HS-5 (cell line): ENCODE measurements at regions not wholly inside any gene's neighbourhood (a gene's known extent, or its start where the extent isn't known, plus 50 kb on each side); places are given as distances from the start of the nearest gene placed in this dataset.

Experiments used
- DNase-seq: peaks from one replicate; pipeline ENCODE4 v3.0.0-alpha.2; 2012; ENCODE audit warnings: low read depth

GRCh38 chr18:25962919-25963318 is 127.5 kb downstream of the SS18 start:
- no peak for DNase-seq

- no peak for DNase-seq
These were observed 128.2 kb downstream of the SS18 start for GRCh38 chr18:25962176-25962575.

- no peak for DNase-seq
These were observed 133.4 kb downstream of the SS18 start for GRCh38 chr18:25957017-25957416.

- no peak for DNase-seq
These were observed 137.3 kb downstream of the SS18 start for GRCh38 chr18:25953111-25953510.

GRCh38 chr18:25950321-25950720 is 140.1 kb downstream of the SS18 start:
- DNase-seq = no peak

- no peak for DNase-seq
These were observed 143.9 kb downstream of the SS18 start for GRCh38 chr18:25946540-25946939.

- DNase-seq = no peak
These were observed 155.1 kb downstream of the SS18 start for GRCh38 chr18:25935356-25935755.

GRCh38 chr18:25931126-25931525 is 159.3 kb downstream of the SS18 start:
- DNase-seq = no peak

GRCh38 chr18:25929787-25930186 is 160.6 kb downstream of the SS18 start:
- DNase-seq = no peak

GRCh38 chr18:25927830-25928229 is 162.6 kb downstream of the SS18 start:
- no peak for DNase-seq

- no peak for DNase-seq
These were observed 167.2 kb downstream of the SS18 start for GRCh38 chr18:25923193-25923592.

GRCh38 chr18:25921677-25922421 is 168.6 kb downstream of the SS18 start:
- peak; percentile 3 for DNase-seq

- no peak for DNase-seq
These were observed 174.5 kb downstream of the SS18 start for GRCh38 chr18:25915907-25916306.

- no peak for DNase-seq
These were observed 191.4 kb downstream of the SS18 start for GRCh38 chr18:25898965-25899364.

- no peak for DNase-seq
These were observed 193.5 kb downstream of the SS18 start for GRCh38 chr18:25896956-25897355.

- DNase-seq = peak; percentile 30
These were observed 194.1 kb downstream of the SS18 start for GRCh38 chr18:25896178-25896780.

GRCh38 chr18:25895518-25895917 is 194.9 kb downstream of the SS18 start:
- DNase-seq = no peak

- DNase-seq = no peak
These were observed 204.1 kb downstream of the SS18 start for GRCh38 chr18:25886283-25886682.

GRCh38 chr18:25883091-25883490 is 207.3 kb downstream of the SS18 start:
- no peak for DNase-seq

- DNase-seq = no peak
These were observed 209.3 kb downstream of the SS18 start for GRCh38 chr18:25881149-25881548.

- no peak for DNase-seq
These were observed 210.0 kb downstream of the SS18 start for GRCh38 chr18:25880441-25880840.

GRCh38 chr18:25876330-25876948 is 214.0 kb downstream of the SS18 start:
- DNase-seq = no peak

GRCh38 chr18:25875551-25876240 is 214.7 kb downstream of the SS18 start:
- DNase-seq = no peak
